ENCODE measurements at regions not wholly inside any gene's neighbourhood (a gene's known extent, or its start where the extent isn't known, plus 50 kb on each side); places are given as distances from the start of the nearest gene placed in this dataset.
"Not testable (repeated sequence)": the region's sequence is repeated elsewhere in the genome, so short reads cannot be mapped to it uniquely, and the experiment has no call there.

DNA sequence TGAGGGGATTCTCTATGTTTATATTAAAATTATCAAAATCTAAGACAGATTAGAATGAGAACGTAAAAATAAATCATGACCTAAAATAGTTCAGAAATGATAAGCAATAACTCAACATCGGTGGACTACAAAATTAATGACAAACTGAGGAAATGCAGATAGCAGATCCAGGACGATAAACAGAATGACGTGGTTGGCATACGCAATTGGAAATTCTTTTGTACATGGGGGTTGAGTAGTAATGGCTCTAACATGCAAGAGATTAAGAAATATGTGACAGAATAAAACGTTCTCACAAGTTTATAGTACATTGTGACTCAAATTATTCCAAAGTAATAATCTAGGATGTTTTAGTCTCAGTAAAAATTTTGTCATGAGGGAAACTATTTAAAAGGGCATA lies 575.2 kb upstream of the BRINP3 start:
- Histone ChIP-seq H3K27me3 (no peaks in the 10 kb centered on the region), H3K4me1 (ENCODE audit: control insufficient read depth in 1 of 2, insufficient read depth in 1 of 2, low read depth in 1 of 2, low read length in 1 of 2) (no peaks in the 10 kb centered on the region), H3K9me3 (no peaks in the 10 kb centered on the region), H3K36me3 (no peaks in the 10 kb centered on the region), H3K4me3 (ENCODE audit: low read depth in 1 of 2, low read length in 1 of 2) (no peak overlapping the region), H3K27ac (no peak overlapping the region)
- TF ChIP-seq, protein P1, sequence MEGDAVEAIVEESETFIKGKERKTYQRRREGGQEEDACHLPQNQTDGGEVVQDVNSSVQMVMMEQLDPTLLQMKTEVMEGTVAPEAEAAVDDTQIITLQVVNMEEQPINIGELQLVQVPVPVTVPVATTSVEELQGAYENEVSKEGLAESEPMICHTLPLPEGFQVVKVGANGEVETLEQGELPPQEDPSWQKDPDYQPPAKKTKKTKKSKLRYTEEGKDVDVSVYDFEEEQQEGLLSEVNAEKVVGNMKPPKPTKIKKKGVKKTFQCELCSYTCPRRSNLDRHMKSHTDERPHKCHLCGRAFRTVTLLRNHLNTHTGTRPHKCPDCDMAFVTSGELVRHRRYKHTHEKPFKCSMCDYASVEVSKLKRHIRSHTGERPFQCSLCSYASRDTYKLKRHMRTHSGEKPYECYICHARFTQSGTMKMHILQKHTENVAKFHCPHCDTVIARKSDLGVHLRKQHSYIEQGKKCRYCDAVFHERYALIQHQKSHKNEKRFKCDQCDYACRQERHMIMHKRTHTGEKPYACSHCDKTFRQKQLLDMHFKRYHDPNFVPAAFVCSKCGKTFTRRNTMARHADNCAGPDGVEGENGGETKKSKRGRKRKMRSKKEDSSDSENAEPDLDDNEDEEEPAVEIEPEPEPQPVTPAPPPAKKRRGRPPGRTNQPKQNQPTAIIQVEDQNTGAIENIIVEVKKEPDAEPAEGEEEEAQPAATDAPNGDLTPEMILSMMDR (IDR thresholded peaks at IDR 0.05) = no peak

DNA sequence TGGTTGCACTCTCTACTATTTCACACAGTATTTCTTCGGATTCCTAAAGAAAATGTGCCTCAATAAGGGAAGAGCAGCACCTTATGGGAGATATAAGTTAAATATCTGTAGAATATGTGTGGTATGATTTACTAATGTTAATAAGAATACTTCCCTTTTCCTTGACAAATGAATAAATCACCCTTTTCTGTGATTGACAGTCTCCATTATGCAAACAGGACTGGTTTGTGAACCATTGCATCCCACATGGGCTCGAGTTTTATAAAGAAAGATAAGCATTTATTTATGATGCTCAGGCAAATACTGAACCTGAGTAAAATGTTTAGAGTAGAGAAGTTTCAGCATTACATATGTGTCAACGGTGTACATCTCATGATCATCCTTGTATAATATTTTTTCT lies 587.7 kb upstream of the BRINP3 start:
- Histone ChIP-seq H3K9me3 (no peaks in the 10 kb centered on the region), H3K27ac (no peak overlapping the region), H3K36me3 (no peaks in the 10 kb centered on the region), H3K4me3 (ENCODE audit: low read depth in 1 of 2, low read length in 1 of 2) (no peak overlapping the region), H3K27me3 (no peaks in the 10 kb centered on the region), H3K4me1 (ENCODE audit: control insufficient read depth in 1 of 2, insufficient read depth in 1 of 2, low read depth in 1 of 2, low read length in 1 of 2) (no peaks in the 10 kb centered on the region)
- TF ChIP-seq, protein P1 (IDR thresholded peaks at IDR 0.05) = no peak

GRCh38 chr1:191065771-191066170 lies 588.1 kb upstream of the BRINP3 start:
- Histone ChIP-seq H3K4me1 (ENCODE audit: control insufficient read depth in 1 of 2, insufficient read depth in 1 of 2, low read depth in 1 of 2, low read length in 1 of 2) (no peaks in the 10 kb centered on the region), H3K36me3 (no peaks in the 10 kb centered on the region), H3K9me3 (no peaks in the 10 kb centered on the region), H3K27ac (no peak overlapping the region), H3K27me3 (no peaks in the 10 kb centered on the region), H3K4me3 (ENCODE audit: low read depth in 1 of 2, low read length in 1 of 2) (no peak overlapping the region)
- TF ChIP-seq, protein P1 (IDR thresholded peaks at IDR 0.05) = no peak

- no peaks in the 10 kb centered on the region for H3K4me1 ChIP-seq (ENCODE audit: control insufficient read depth in 1 of 2, insufficient read depth in 1 of 2, low read depth in 1 of 2, low read length in 1 of 2)
- H3K4me3 ChIP-seq (ENCODE audit: low read depth in 1 of 2, low read length in 1 of 2) = no peak overlapping the region
- TF ChIP-seq, protein P1 (IDR thresholded peaks at IDR 0.05) = no peak
- H3K27ac ChIP-seq = no peak overlapping the region
- no peaks in the 10 kb centered on the region for H3K27me3 ChIP-seq
- no peaks in the 10 kb centered on the region for H3K9me3 ChIP-seq
- no peaks in the 10 kb centered on the region for H3K36me3 ChIP-seq
Measured at GRCh38 chr1:191074881-191075280, 597.2 kb upstream of the BRINP3 start.

- H3K27me3 ChIP-seq; H3K36me3 ChIP-seq; H3K4me3 ChIP-seq (ENCODE audit: low read depth in 1 of 2, low read length in 1 of 2); H3K9me3 ChIP-seq; H3K27ac ChIP-seq; H3K4me1 ChIP-seq (ENCODE audit: control insufficient read depth in 1 of 2, insufficient read depth in 1 of 2, low read depth in 1 of 2, low read length in 1 of 2): not testable (repeated sequence)
Measured at GRCh38 chr1:191083090-191083489, 605.4 kb upstream of the BRINP3 start.

DNA sequence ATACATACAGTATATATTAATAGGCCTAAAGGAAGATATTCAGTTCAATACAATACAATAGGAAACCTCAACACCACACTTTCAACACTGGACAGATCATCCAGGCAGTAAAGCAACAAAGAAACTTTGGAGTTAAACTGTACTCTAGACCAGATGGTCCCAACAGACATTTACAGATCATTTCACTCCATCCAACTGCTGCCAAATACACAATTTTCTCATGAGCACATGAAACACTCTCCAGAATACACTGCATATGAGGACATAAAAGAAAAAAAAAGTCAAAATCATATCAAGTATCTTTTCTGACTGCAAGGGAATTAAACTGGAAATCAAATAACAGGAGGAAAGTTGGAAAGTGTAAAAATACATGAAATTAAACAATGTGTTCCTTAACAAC lies 607.5 kb upstream of the BRINP3 start:
- TF ChIP-seq, protein P1 (IDR thresholded peaks at IDR 0.05) = no peak
- no peak overlapping the region for H3K27ac ChIP-seq
- no peak overlapping the region for H3K4me3 ChIP-seq (ENCODE audit: low read depth in 1 of 2, low read length in 1 of 2)
- H3K9me3 ChIP-seq = no peaks in the 10 kb centered on the region
- no peaks in the 10 kb centered on the region for H3K27me3 ChIP-seq
- no peaks in the 10 kb centered on the region for H3K4me1 ChIP-seq (ENCODE audit: control insufficient read depth in 1 of 2, insufficient read depth in 1 of 2, low read depth in 1 of 2, low read length in 1 of 2)
- no peaks in the 10 kb centered on the region for H3K36me3 ChIP-seq

All from neutrophil (primary cell).